Left lung (tissue), 4 donors: ENCODE measurements at regions not wholly inside any gene's neighbourhood (a gene's known extent, or its start where the extent isn't known, plus 50 kb on each side); places are given as distances from the start of the nearest gene placed in this dataset.

Source experiments
- ATAC-seq: fragments of 200-7000 bp; cut with Tn5 transposase; one replicate; pipeline ENCODE4 v1.9.1; 2020; ENCODE audit warnings: moderate library complexity
- DNase-seq, 4 donors: peaks; one replicate each; pipeline ENCODE4 v3.0.0-alpha.2; 2013 to 2020
- H3K27ac ChIP-seq, 2 donors: fragments of 200-600 bp; sonication (generic) in 1 of 2; one replicate each; pipeline versions ENCODE4 v1.5.0 to v1.8.0; 2020 to 2021
- H3K27me3 ChIP-seq, 2 donors: fragments of 200-600 bp; sonication (generic) in 1 of 2; one replicate each; pipeline versions ENCODE4 v1.5.0 to v1.8.0; 2020 to 2021
- H3K36me3 ChIP-seq, 2 donors: fragments of 200-600 bp; sonication (generic) in 1 of 2; one replicate each; pipeline versions ENCODE4 v1.5.0 to v1.8.0; 2020 to 2021
- H3K4me1 ChIP-seq, 2 donors: fragments of 200-600 bp; one replicate each; pipeline ENCODE4 v1.8.0; 2021
- H3K4me3 ChIP-seq, 2 donors: fragments of 200-600 bp; sonication (generic) in 1 of 2; one replicate each; pipeline versions ENCODE4 v1.5.0 to v1.8.0; 2020 to 2021; ENCODE audit warnings: mild to moderate bottlenecking in 1 of 2
- H3K9me3 ChIP-seq, 2 donors: fragments of 200-600 bp; sonication (generic) in 1 of 2; one replicate each; pipeline versions ENCODE4 v1.5.0 to v1.8.0; 2020 to 2021
- intact Hi-C, 2 donors: fragments of 100-400 bp; cut with DNase I; formaldehyde crosslinking; loops; one replicate each; pipeline versions ENCODE4 v1.11.2 to v1.14.2; 2022
- TF ChIP-seq, protein P1 (sequence below), 2 donors: fragments of 200-600 bp; sonication (generic) in 1 of 2; IDR thresholded peaks; one replicate each; pipeline versions ENCODE4 v1.5.0 to v1.8.0; 2021; ENCODE audit warnings: antibody characterized with exemption in 2 of 2
- donor health status: DM: no; HTN: yes; CAD: no.
- donor health status: DM: no; HTN: no; CAD: no.

DNA sequence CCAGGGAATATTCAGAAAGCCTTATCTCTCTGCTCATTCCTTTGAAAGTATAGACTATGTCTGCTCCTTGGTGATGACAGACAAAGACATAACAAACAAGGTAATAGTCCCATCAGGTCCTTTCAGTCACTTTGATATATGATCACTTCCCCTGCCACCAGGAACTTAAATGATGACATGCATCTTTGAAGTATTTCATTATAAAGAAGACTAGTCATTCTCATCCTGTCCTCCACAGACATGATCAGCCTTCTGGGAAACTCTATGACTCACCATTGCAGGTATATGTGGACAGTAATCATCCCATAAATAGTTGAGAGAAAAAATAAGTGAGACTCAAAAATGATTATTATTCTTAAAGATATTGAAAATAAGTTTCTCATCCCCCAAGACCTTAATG is 117.5 kb upstream of the VCX2 start:
- Histone ChIP-seq H3K9me3 (no peaks in the 10 kb centered on the region), H3K36me3 (no peaks in the 10 kb centered on the region), H3K4me1 (no peaks in the 10 kb centered on the region), H3K4me3 (no peak overlapping the region), H3K27ac (no peak overlapping the region), H3K27me3 (no peaks in the 10 kb centered on the region)
- TF ChIP-seq, protein P1, sequence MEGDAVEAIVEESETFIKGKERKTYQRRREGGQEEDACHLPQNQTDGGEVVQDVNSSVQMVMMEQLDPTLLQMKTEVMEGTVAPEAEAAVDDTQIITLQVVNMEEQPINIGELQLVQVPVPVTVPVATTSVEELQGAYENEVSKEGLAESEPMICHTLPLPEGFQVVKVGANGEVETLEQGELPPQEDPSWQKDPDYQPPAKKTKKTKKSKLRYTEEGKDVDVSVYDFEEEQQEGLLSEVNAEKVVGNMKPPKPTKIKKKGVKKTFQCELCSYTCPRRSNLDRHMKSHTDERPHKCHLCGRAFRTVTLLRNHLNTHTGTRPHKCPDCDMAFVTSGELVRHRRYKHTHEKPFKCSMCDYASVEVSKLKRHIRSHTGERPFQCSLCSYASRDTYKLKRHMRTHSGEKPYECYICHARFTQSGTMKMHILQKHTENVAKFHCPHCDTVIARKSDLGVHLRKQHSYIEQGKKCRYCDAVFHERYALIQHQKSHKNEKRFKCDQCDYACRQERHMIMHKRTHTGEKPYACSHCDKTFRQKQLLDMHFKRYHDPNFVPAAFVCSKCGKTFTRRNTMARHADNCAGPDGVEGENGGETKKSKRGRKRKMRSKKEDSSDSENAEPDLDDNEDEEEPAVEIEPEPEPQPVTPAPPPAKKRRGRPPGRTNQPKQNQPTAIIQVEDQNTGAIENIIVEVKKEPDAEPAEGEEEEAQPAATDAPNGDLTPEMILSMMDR (IDR thresholded peaks at IDR 0.05) = no peak
- DNase-seq (no peak), ATAC-seq (no peak)
- intact Hi-C loops = no loop called here

DNA sequence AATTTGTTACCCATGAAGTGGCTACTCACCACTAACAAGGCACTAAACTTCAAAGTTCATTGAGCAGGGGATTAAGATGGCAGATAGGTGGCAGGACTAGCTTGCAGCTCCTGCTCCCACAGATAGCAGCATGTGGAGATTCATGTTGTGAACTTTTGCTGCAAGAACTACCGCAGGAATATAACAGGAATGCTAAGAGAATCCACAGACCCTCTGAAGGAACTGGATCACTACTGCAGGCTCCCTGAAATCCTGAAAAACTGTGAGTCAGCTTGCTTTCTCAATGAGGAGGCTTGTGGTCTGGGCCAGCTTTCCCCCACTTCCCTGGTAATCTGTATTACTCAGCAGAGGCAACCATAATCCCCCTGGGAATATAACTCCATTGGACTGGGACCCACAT is 118.5 kb upstream of the VCX2 start:
- H3K27ac ChIP-seq = no peak overlapping the region
- no peaks in the 10 kb centered on the region for H3K9me3 ChIP-seq
- no peak for DNase-seq
- H3K36me3 ChIP-seq = no peaks in the 10 kb centered on the region
- no peak overlapping the region for H3K4me3 ChIP-seq
- intact Hi-C loops = no loop called here
- ATAC-seq = no peak
- H3K27me3 ChIP-seq = no peaks in the 10 kb centered on the region
- no peaks in the 10 kb centered on the region for H3K4me1 ChIP-seq
- TF ChIP-seq, protein P1 (IDR thresholded peaks at IDR 0.05) = no peak

DNA sequence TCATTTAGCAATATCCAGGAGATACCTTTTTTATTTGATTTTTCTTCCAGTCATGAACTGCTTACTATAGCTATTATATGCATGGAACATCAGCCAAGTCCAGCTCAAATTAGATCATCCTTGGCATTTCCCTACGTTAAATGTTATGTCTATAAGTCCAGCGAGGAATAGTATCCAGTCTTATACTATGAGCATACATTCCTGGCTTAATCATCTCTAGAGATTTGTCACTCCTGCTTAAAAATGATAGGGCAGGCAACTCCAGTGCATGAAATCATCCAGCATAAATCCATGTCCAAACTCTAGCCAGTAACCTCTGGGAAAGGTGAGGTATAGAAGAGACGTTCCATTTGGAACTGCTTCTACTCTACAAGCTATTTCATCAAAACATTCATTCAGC is 126.7 kb upstream of the VCX2 start:
- no peak for ATAC-seq
- no peak for DNase-seq
- no peak overlapping the region for H3K4me3 ChIP-seq
- intact Hi-C loops = no loop called here
- no peaks in the 10 kb centered on the region for H3K4me1 ChIP-seq
- TF ChIP-seq, protein P1 (IDR thresholded peaks at IDR 0.05) = no peak
- no peaks in the 10 kb centered on the region for H3K27me3 ChIP-seq
- H3K36me3 ChIP-seq = no peaks in the 10 kb centered on the region
- H3K27ac ChIP-seq = no peak overlapping the region
- H3K9me3 ChIP-seq = peaks cover 0 to 6% of the 10 kb centered on the region in 2 donors

DNA sequence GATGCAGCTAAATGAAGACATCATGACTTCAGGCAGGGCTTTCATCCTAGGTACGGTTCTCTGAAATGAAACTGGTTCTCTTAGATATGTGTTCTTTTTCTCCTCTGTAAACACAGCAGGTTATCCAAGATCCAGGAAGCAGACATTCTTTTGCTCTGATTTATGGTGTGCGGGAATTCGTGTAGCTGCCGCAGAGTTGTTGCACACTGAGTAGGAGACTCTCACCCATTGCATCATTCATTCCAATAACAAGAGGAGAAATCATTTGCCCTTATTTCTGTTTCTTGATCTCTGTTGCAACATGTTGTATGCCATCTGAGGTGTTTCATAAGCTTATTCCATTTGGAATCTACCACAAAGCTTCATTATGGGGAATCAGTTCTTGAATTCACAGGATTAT is 133.6 kb upstream of the VCX2 start:
- Histone ChIP-seq H3K4me3 (no peak overlapping the region), H3K9me3 (peaks cover 0 to 6% of the 10 kb centered on the region in 2 donors), H3K27ac (no peak overlapping the region), H3K27me3 (no peaks in the 10 kb centered on the region), H3K36me3 (no peaks in the 10 kb centered on the region), H3K4me1 (no peaks in the 10 kb centered on the region)
- intact Hi-C loops = no loop called here
- no peak for DNase-seq
- TF ChIP-seq, protein P1 (IDR thresholded peaks at IDR 0.05) = no peak
- ATAC-seq = no peak

DNA sequence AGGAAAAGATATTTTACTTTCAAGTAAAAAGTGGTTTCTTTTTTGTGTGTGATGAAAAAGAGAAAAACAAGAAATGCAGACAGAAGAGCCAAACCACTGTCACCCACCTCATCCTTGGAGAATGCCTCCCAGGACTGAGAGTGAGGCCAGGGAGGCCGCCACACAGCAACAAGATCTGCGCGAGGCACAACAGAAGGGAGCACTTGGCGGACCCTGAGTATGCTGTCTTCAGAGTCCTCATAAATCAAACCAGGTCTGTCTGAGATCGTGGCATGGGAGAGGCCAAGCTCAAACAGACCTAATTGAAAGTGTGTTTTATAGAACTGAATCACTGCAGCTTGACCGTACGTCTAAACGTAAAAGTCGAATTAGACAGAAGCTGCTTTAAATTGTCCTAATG is 134.3 kb upstream of the VCX2 start:
- no peak overlapping the region for H3K4me3 ChIP-seq
- no peaks in the 10 kb centered on the region for H3K4me1 ChIP-seq
- intact Hi-C loops = no loop called here
- DNase-seq (no peak), ATAC-seq (no peak)
- H3K27ac ChIP-seq = no peak overlapping the region
- TF ChIP-seq, protein P1 (IDR thresholded peaks at IDR 0.05) = no peak
- H3K27me3 ChIP-seq = no peaks in the 10 kb centered on the region
- H3K9me3 ChIP-seq = peaks cover 0 to 6% of the 10 kb centered on the region in 2 donors
- H3K36me3 ChIP-seq = no peaks in the 10 kb centered on the region
